ENCODE measurements at regions not wholly inside any gene's neighbourhood (a gene's known extent, or its start where the extent isn't known, plus 50 kb on each side); places are given as distances from the start of the nearest gene placed in this dataset.

GRCh38 chr3:162218479-162218878, 721.9 kb downstream of the OTOL1 start:
- Histone ChIP-seq H3K79me2 (ENCODE audit: low read depth) (no peaks in the 10 kb centered on the region), H3K4me1 (no peaks in the 10 kb centered on the region), H3K9ac (no peak overlapping the region), H4K20me1 (ENCODE audit: low read depth) (no peaks in the 10 kb centered on the region), H3K4me3 (no peak overlapping the region), H3K9me3 (ENCODE audit: low read depth) (no peaks in the 10 kb centered on the region), H3K36me3 (no peaks in the 10 kb centered on the region), H3K27ac (no peak overlapping the region), H3K4me2 (no peak overlapping the region), H3K27me3 (no peaks in the 10 kb centered on the region), H3F3A (ENCODE audit: low read depth) (no peaks in the 10 kb centered on the region), H2AFZ (replicated peaks) (no peak overlapping the region)
- H3K27ac Mint-ChIP-seq, result no peak overlapping the region
- H3K36me3 Mint-ChIP-seq, result no peaks in the 10 kb centered on the region
- TF ChIP-seq, protein P1, sequence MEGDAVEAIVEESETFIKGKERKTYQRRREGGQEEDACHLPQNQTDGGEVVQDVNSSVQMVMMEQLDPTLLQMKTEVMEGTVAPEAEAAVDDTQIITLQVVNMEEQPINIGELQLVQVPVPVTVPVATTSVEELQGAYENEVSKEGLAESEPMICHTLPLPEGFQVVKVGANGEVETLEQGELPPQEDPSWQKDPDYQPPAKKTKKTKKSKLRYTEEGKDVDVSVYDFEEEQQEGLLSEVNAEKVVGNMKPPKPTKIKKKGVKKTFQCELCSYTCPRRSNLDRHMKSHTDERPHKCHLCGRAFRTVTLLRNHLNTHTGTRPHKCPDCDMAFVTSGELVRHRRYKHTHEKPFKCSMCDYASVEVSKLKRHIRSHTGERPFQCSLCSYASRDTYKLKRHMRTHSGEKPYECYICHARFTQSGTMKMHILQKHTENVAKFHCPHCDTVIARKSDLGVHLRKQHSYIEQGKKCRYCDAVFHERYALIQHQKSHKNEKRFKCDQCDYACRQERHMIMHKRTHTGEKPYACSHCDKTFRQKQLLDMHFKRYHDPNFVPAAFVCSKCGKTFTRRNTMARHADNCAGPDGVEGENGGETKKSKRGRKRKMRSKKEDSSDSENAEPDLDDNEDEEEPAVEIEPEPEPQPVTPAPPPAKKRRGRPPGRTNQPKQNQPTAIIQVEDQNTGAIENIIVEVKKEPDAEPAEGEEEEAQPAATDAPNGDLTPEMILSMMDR (IDR thresholded peaks at IDR 0.05), result no peak
- TF ChIP-seq EZH2phosphoT487 (IDR thresholded peaks at IDR 0.05) (no peak), EZH2 (IDR thresholded peaks at IDR 0.05) (no peak)
- DNase-seq (ENCODE audit: low spot score), result no peak
- no peaks in the 10 kb centered on the region for H3K9me3 Mint-ChIP-seq
- peaks cover 3% of the 10 kb centered on the region for H3K4me1 Mint-ChIP-seq
- no peak overlapping the region for H3K4me3 Mint-ChIP-seq
- H3K27me3 Mint-ChIP-seq (ENCODE audit: insufficient read depth, low read depth), result no peaks in the 10 kb centered on the region

- H3K4me1 Mint-ChIP-seq, result peaks cover 10% of the 10 kb centered on the region
- Histone ChIP-seq H3K79me2 (ENCODE audit: low read depth) (no peaks in the 10 kb centered on the region), H4K20me1 (ENCODE audit: low read depth) (no peaks in the 10 kb centered on the region), H2AFZ (replicated peaks) (peak overlapping the region; percentile 93), H3K4me2 (no peak overlapping the region), H3K27me3 (no peaks in the 10 kb centered on the region), H3F3A (ENCODE audit: low read depth) (no peaks in the 10 kb centered on the region), H3K27ac (no peak overlapping the region), H3K4me1 (peaks cover 5% of the 10 kb centered on the region), H3K4me3 (no peak overlapping the region), H3K9ac (no peak overlapping the region), H3K9me3 (ENCODE audit: low read depth) (no peaks in the 10 kb centered on the region), H3K36me3 (no peaks in the 10 kb centered on the region)
- DNase-seq (ENCODE audit: low spot score), result no peak
- no peaks in the 10 kb centered on the region for H3K9me3 Mint-ChIP-seq
- H3K27me3 Mint-ChIP-seq (ENCODE audit: insufficient read depth, low read depth), result no peaks in the 10 kb centered on the region
- no peaks in the 10 kb centered on the region for H3K36me3 Mint-ChIP-seq
- no peak overlapping the region for H3K4me3 Mint-ChIP-seq
- H3K27ac Mint-ChIP-seq, result no peak overlapping the region
- TF ChIP-seq, protein P1 (IDR thresholded peaks at IDR 0.05), result no peak
Observed at GRCh38 chr3:162224746-162225145, 728.1 kb downstream of the OTOL1 start.

- Histone ChIP-seq H3K4me2 (no peak overlapping the region), H3K4me3 (no peak overlapping the region), H3F3A (ENCODE audit: low read depth) (no peaks in the 10 kb centered on the region), H3K27ac (no peak overlapping the region), H4K20me1 (ENCODE audit: low read depth) (no peaks in the 10 kb centered on the region), H3K4me1 (no peaks in the 10 kb centered on the region), H3K9ac (no peak overlapping the region), H3K9me3 (ENCODE audit: low read depth) (no peaks in the 10 kb centered on the region), H3K27me3 (no peaks in the 10 kb centered on the region), H3K36me3 (no peaks in the 10 kb centered on the region), H2AFZ (replicated peaks) (no peak overlapping the region), H3K79me2 (ENCODE audit: low read depth) (no peaks in the 10 kb centered on the region)
- TF ChIP-seq, protein P1 (IDR thresholded peaks at IDR 0.05), result no peak
- TF ChIP-seq EZH2phosphoT487 (IDR thresholded peaks at IDR 0.05) (no peak), EZH2 (IDR thresholded peaks at IDR 0.05) (no peak)
- no peaks in the 10 kb centered on the region for H3K9me3 Mint-ChIP-seq
- H3K36me3 Mint-ChIP-seq, result no peaks in the 10 kb centered on the region
- no peak overlapping the region for H3K27ac Mint-ChIP-seq
- no peak overlapping the region for H3K4me3 Mint-ChIP-seq
- no peaks in the 10 kb centered on the region for H3K27me3 Mint-ChIP-seq (ENCODE audit: insufficient read depth, low read depth)
- no peak for DNase-seq (ENCODE audit: low spot score)
- H3K4me1 Mint-ChIP-seq, result no peaks in the 10 kb centered on the region
Observed at GRCh38 chr3:162236949-162237348, 740.3 kb downstream of the OTOL1 start.

DNA sequence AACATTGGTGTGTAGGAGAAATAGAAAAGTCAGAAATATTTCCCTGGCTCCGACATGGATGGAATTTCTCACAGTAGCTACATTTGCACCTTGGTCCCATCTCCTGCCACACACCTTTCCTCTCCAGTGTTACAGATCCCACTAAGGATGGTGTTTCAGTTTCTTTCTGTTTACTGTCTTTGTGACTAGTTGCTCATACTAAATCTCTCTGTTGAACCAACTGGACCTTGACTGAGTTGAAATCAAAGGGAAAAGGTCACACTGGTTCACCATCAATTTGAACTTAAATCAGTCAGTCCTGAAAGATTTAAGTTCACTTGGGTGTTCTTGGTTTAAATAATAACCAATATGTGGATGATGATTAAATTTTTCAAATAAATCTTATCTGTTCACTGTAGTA, 754.2 kb downstream of the OTOL1 start:
- H3K36me3 Mint-ChIP-seq, result no peaks in the 10 kb centered on the region

More for the DNA sequence above, 754.2 kb downstream of the OTOL1 start:
- Histone ChIP-seq H4K20me1 (ENCODE audit: low read depth) (no peaks in the 10 kb centered on the region), H3K27me3 (no peaks in the 10 kb centered on the region), H3K9me3 (ENCODE audit: low read depth) (no peaks in the 10 kb centered on the region), H3K4me2 (no peak overlapping the region), H3K4me3 (no peak overlapping the region), H3K79me2 (ENCODE audit: low read depth) (no peaks in the 10 kb centered on the region), H3K9ac (no peak overlapping the region), H3K27ac (no peak overlapping the region), H3K36me3 (no peaks in the 10 kb centered on the region), H2AFZ (replicated peaks) (no peak overlapping the region), H3K4me1 (no peaks in the 10 kb centered on the region), H3F3A (ENCODE audit: low read depth) (no peaks in the 10 kb centered on the region)
- Mint-ChIP-seq H3K9me3 (peaks cover 11% of the 10 kb centered on the region), H3K27me3 (ENCODE audit: insufficient read depth, low read depth) (peaks cover 2% of the 10 kb centered on the region), H3K4me1 (peaks cover 13% of the 10 kb centered on the region), H3K4me3 (no peak overlapping the region), H3K27ac (no peak overlapping the region)
- TF ChIP-seq EZH2phosphoT487 (IDR thresholded peaks at IDR 0.05), result no peak
- no peak for TF ChIP-seq EZH2 (IDR thresholded peaks at IDR 0.05)
- TF ChIP-seq, protein P1 (IDR thresholded peaks at IDR 0.05), result no peak
- DNase-seq (ENCODE audit: low spot score), result no peak
